Heart right ventricle (tissue), 16 donors: ENCODE measurements at regions not wholly inside any gene's neighbourhood (a gene's known extent, or its start where the extent isn't known, plus 50 kb on each side); places are given as distances from the start of the nearest gene placed in this dataset.

Experiments used
- ATAC-seq, 8 donors: fragments of 200-7000 bp; cut with Tn5 transposase; one replicate each; pipeline ENCODE4 v1.9.1; 2020; ENCODE audit warnings: mild to moderate bottlenecking in 8 of 8, moderate library complexity in 8 of 8, moderate number of reproducible peaks in 1 of 8
- DNase-seq, 2 donors: peaks; one replicate each; pipeline ENCODE4 v3.0.0-alpha.2; 2020
- H3K27ac ChIP-seq, 10 donors: fragments of 200-600 bp; sonication (generic) in 2 of 10; one replicate each; pipeline versions ENCODE4 v1.5.0 to v1.8.0; 2020 to 2022; ENCODE audit warnings: mild to moderate bottlenecking in 3 of 10
- H3K27me3 ChIP-seq, 7 donors: fragments of 200-600 bp; one replicate each; pipeline ENCODE4 v1.8.0; 2021 to 2022; ENCODE audit warnings: mild to moderate bottlenecking in 2 of 7
- H3K36me3 ChIP-seq, 9 donors: fragments of 200-600 bp; sonication (generic) in 1 of 9; one replicate each; pipeline versions ENCODE4 v1.5.0 to v1.8.0; 2020 to 2022; ENCODE audit warnings: mild to moderate bottlenecking in 2 of 9
- H3K4me1 ChIP-seq, 9 donors: fragments of 200-600 bp; sonication (generic) in 1 of 9; one replicate each; pipeline versions ENCODE4 v1.5.0 to v1.8.0; 2020 to 2022; ENCODE audit warnings: mild to moderate bottlenecking in 4 of 9
- H3K4me3 ChIP-seq, 10 donors: fragments of 200-600 bp; sonication (generic) in 2 of 10; one replicate each; pipeline versions ENCODE4 v1.5.0 to v1.8.0; 2020 to 2022; ENCODE audit warnings: mild to moderate bottlenecking in 7 of 10, moderate library complexity in 2 of 10
- H3K9me3 ChIP-seq, 11 donors: fragments of 200-600 bp in 10 of 11; sonication (generic) in 2 of 11; one replicate each; pipeline versions ENCODE4 v1.5.0 to v1.8.0; 2013 to 2022; ENCODE audit warnings: mild to moderate bottlenecking in 2 of 11, control low read depth in 1 of 11, moderate library complexity in 1 of 11
- CTCF ChIP-seq, 9 donors: fragments of 200-600 bp; sonication (generic) in 2 of 9; IDR thresholded peaks; one replicate each; pipeline versions ENCODE4 v1.5.0 to v1.8.0; 2021 to 2022; ENCODE audit warnings: antibody characterized with exemption in 9 of 9, mild to moderate bottlenecking in 5 of 9, moderate library complexity in 1 of 9
- WGBS, 2 donors: extraction: QIAGEN DNeasy Blood & Tissue Kit; methylation state at CpG; one replicate each; pipeline ENCODE4 v1.1.7; 2013; ENCODE audit warnings: inconsistent platforms in 1 of 2; 5-methylcytosine and 5-hydroxymethylcytosine counted together
- intact Hi-C, 10 donors: fragments of 100-400 bp; cut with DNase I; formaldehyde crosslinking; loops; one replicate each; pipeline versions ENCODE4 v1.11.1 to v1.14.2; 2022
- donor health status: Arrhythmogenic right ventricular cardiomyopathy.
- donor health status: ischemic (EF 13 %, LVEDD 7.1; RV severe dilation, severe dysfunction).
- donor health status: healthy with polysubstance abuse.
- donor health status: DM: no; HTN: yes; CAD: no.
- donor health status: DM: no; HTN: no; CAD: no.
- donor health status: ischemic (EF 25% LVEDD 6.9; RV normal size, moderate dysfunction).
- donor health status: ischemic (EF 25% LVEDD 5.7; RV mildly dilated, moderate dysfunction).
- donor health status: healthy.
- donor health status: DM: yes; HTN: yes; CAD: no.
- donor health status: Ischemic cardiomyopathy.
- donor health status: ischemic (EF 35%, LVEDD 5.7; RV mildly dilated, moderate dysfunction).
- donor health status: nonischemic (EF 11% LVEDD 7.7; RV severe dilation, severe dysfunction).
- donor health status: DM: yes; HTN: yes; CAD: no.
- donor health status: PGD.
- donor health status: ischemic (EF 29% LVEDD 5.4; RV normal size, mild dysfunction).
- donor health status: nonischemic (EF 23%, LVEDD 6.1; RV moderate dilation, normal function).

GRCh38 chr20:52422574-52423336, 231.2 kb upstream of the ZFP64 start:
- DNase-seq (no peak), ATAC-seq (no peak)
- Histone ChIP-seq H3K4me3 (no peak overlapping the region), H3K4me1 (no peaks in the 10 kb centered on the region), H3K36me3 (no peaks in the 10 kb centered on the region), H3K9me3 (peaks cover 0 to 31% (median 4%) of the 10 kb centered on the region in 11 donors), H3K27me3 (no peaks in the 10 kb centered on the region), H3K27ac (no peak overlapping the region)
- intact Hi-C loops, result no loop called here
- TF ChIP-seq CTCF (IDR thresholded peaks at IDR 0.05), result no peak
- 51 to 57% methylated on average over 6 of the region's 6 CpGs for WGBS, 2 donors

- Histone ChIP-seq H3K36me3 (no peaks in the 10 kb centered on the region), H3K4me1 (no peaks in the 10 kb centered on the region), H3K9me3 (peaks cover 0 to 32% (median 4%) of the 10 kb centered on the region in 11 donors), H3K4me3 (no peak overlapping the region), H3K27me3 (no peaks in the 10 kb centered on the region), H3K27ac (no peak overlapping the region)
- ATAC-seq, result no peak
- no peak for DNase-seq
- intact Hi-C loops, result no loop called here
- TF ChIP-seq CTCF (IDR thresholded peaks at IDR 0.05), result no peak
- WGBS, 2 donors, result 85 to 87% methylated on average over 3 of the region's 3 CpGs
These were observed 229.2 kb upstream of the ZFP64 start for GRCh38 chr20:52420805-52421204.

GRCh38 chr20:52419205-52419604, 227.6 kb upstream of the ZFP64 start:
- DNase-seq (no peak), ATAC-seq (no peak)
- Histone ChIP-seq H3K36me3 (no peaks in the 10 kb centered on the region), H3K27ac (no peak overlapping the region), H3K27me3 (no peaks in the 10 kb centered on the region), H3K4me3 (no peak overlapping the region), H3K4me1 (no peaks in the 10 kb centered on the region), H3K9me3 (peaks cover 0 to 32% (median 4%) of the 10 kb centered on the region in 11 donors)
- intact Hi-C loops, result no loop called here
- WGBS, 2 donors, result 73 to 83% methylated on average over 2 of the region's 2 CpGs
- TF ChIP-seq CTCF (IDR thresholded peaks at IDR 0.05), result no peak

GRCh38 chr20:52416953-52417352, 225.4 kb upstream of the ZFP64 start:
- intact Hi-C loops, result no loop called here
- H3K4me1 ChIP-seq, result no peaks in the 10 kb centered on the region
- H3K27me3 ChIP-seq, result no peaks in the 10 kb centered on the region
- H3K36me3 ChIP-seq, result no peaks in the 10 kb centered on the region
- DNase-seq, result no peak
- TF ChIP-seq CTCF (IDR thresholded peaks at IDR 0.05), result no peak
- 84 to 88% methylated on average over 2 of the region's 2 CpGs for WGBS, 2 donors
- ATAC-seq, result no peak
- H3K9me3 ChIP-seq, result peaks cover 0 to 27% (median 4%) of the 10 kb centered on the region in 11 donors
- no peak overlapping the region for H3K4me3 ChIP-seq
- H3K27ac ChIP-seq, result no peak overlapping the region
